GM23248 (cell line): ENCODE measurements at regions not wholly inside any gene's neighbourhood (a gene's known extent, or its start where the extent isn't known, plus 50 kb on each side); places are given as distances from the start of the nearest gene placed in this dataset. TPM values are rescaled to one million over a fixed set of nuclear protein-coding genes. Genes with fewer than 3 reads are reported as not detected.

Experiments used
- DNase-seq: peaks from one replicate; pipeline ENCODE4 v3.0.0-alpha.2; 2015
- H2AFZ ChIP-seq: fragments of 200-600 bp; sonication (generic); 2 replicates; pipeline ENCODE4 v1.6.1; 2016; ENCODE audit warnings: antibody characterized with exemption
- H3F3A ChIP-seq: fragments of 200-600 bp; sonication (generic); 2 replicates; pipeline ENCODE4 v1.6.1; 2016; ENCODE audit warnings: mild to moderate bottlenecking, antibody characterized with exemption, mixed run types; ENCODE audit not compliant: insufficient read depth
- H3K27ac ChIP-seq: fragments of 200-600 bp; sonication (generic); 2 replicates; pipeline ENCODE4 v1.5.1; 2016; ENCODE audit warnings: mild to moderate bottlenecking
- H3K27me3 ChIP-seq: fragments of 200-600 bp; sonication (generic); replicated peaks from 2 replicates; pipeline ENCODE4 v1.6.1; 2016; ENCODE audit warnings: mild to moderate bottlenecking; ENCODE audit not compliant: insufficient read depth
- H3K36me3 ChIP-seq: fragments of 200-600 bp; sonication (generic); 2 replicates; pipeline ENCODE4 v1.6.1; 2016; ENCODE audit warnings: low read depth, mild to moderate bottlenecking
- H3K4me1 ChIP-seq: fragments of 200-600 bp; sonication (generic); 2 replicates; pipeline ENCODE4 v1.6.1; 2016; ENCODE audit warnings: mild to moderate bottlenecking; ENCODE audit not compliant: insufficient read depth
- H3K4me2 ChIP-seq: fragments of 200-600 bp; sonication (generic); one replicate; pipeline ENCODE4 v1.6.1; 2016; ENCODE audit warnings: mild to moderate bottlenecking; ENCODE audit not compliant: unreplicated experiment
- H3K4me3 ChIP-seq: fragments of 200-600 bp; sonication (generic); 2 replicates; pipeline ENCODE4 v1.5.1; 2016; ENCODE audit warnings: mild to moderate bottlenecking
- H3K79me2 ChIP-seq: fragments of 200-600 bp; sonication (generic); 2 replicates; pipeline ENCODE4 v1.6.1; 2016; ENCODE audit warnings: mild to moderate bottlenecking; ENCODE audit not compliant: insufficient read depth
- H3K9ac ChIP-seq: fragments of 200-600 bp; sonication (generic); 2 replicates; pipeline ENCODE4 v1.6.1; 2016; ENCODE audit warnings: mild to moderate bottlenecking
- H3K9me2 ChIP-seq: fragments of 200-600 bp; sonication (generic); 2 replicates; pipeline ENCODE4 v1.6.1; 2016; ENCODE audit warnings: mixed run types, mild to moderate bottlenecking, moderate library complexity; ENCODE audit not compliant: insufficient read depth
- H3K9me3 ChIP-seq: fragments of 200-600 bp; sonication (generic); one replicate; pipeline ENCODE4 v1.6.1; 2017; ENCODE audit warnings: low read depth
- H4K20me1 ChIP-seq: fragments of 200-600 bp; sonication (generic); 2 replicates; pipeline ENCODE4 v1.6.0; 2016; ENCODE audit not compliant: insufficient read depth
- EZH2 ChIP-seq: fragments of 200-600 bp; sonication (generic); IDR thresholded peaks from 2 replicates; pipeline ENCODE4 v1.6.1; 2018; ENCODE audit warnings: antibody characterized with exemption, mild to moderate bottlenecking; ENCODE audit not compliant: insufficient read depth, poor library complexity, severe bottlenecking
- EZH2phosphoT487 ChIP-seq: fragments of 200-600 bp; sonication (generic); IDR thresholded peaks from 2 replicates; pipeline ENCODE4 v1.6.1; 2018; ENCODE audit warnings: antibody characterized with exemption, moderate library complexity, mild to moderate bottlenecking, low read depth; ENCODE audit not compliant: insufficient read depth
- WGBS, 2 experiments: methylation state at CpG; one replicate each; pipeline ENCODE4 v1.1.6; 2015 to 2017; ENCODE audit warnings: low lambda C conversion rate in 2 of 2, low coverage in 1 of 2; ENCODE audit errors: missing lambda C conversion rate in 2 of 2; 5-methylcytosine and 5-hydroxymethylcytosine counted together
- in situ Hi-C: fragments of 300-500 bp; cut with MboI; formaldehyde crosslinking; loops from 2 replicates; pipeline ENCODE4 v1.15.0; 2020
- small RNA-seq: library from RNA; depleted of rRNA; stranded (forward); fragments of <200 nt; gene quantifications from one replicate; pipeline ENCODE3, GENCODE V24; 2014; ENCODE audit warnings: low read depth, low replicate concordance

- no peak overlapping the region for H3K27ac ChIP-seq
- no peaks in the 10 kb centered on the region for H3K9me3 ChIP-seq
- in situ Hi-C loops = no loop called here
- H3K36me3 ChIP-seq = no peaks in the 10 kb centered on the region
- TF ChIP-seq EZH2 (no peak), EZH2phosphoT487 (no peak)
- H3F3A ChIP-seq = no peaks in the 10 kb centered on the region
- DNase-seq = no peak
- H3K9ac ChIP-seq = no peak overlapping the region
- no peak overlapping the region for H3K4me3 ChIP-seq
- no peak overlapping the region for H2AFZ ChIP-seq
- H3K4me2 ChIP-seq = no peak overlapping the region
- no peaks in the 10 kb centered on the region for H3K9me2 ChIP-seq
- no peaks in the 10 kb centered on the region for H3K4me1 ChIP-seq
- H3K27me3 ChIP-seq = no peaks in the 10 kb centered on the region
- H3K79me2 ChIP-seq = no peaks in the 10 kb centered on the region
- no peaks in the 10 kb centered on the region for H4K20me1 ChIP-seq
- 27 to 30% methylated on average over 5 of the region's 5 CpGs for WGBS, 2 experiments
These were observed 60.0 kb upstream of the SPON1 start for GRCh38 chr11:13902523-13902922.

GRCh38 chr11:13905137-13905781 lies 57.3 kb upstream of the SPON1 start:
- Histone ChIP-seq H3K27me3 (no peaks in the 10 kb centered on the region), H3K4me3 (no peak overlapping the region), H3K9me2 (no peaks in the 10 kb centered on the region), H3K4me2 (no peak overlapping the region), H3K4me1 (no peaks in the 10 kb centered on the region), H3K79me2 (no peaks in the 10 kb centered on the region), H3K9ac (no peak overlapping the region), H3F3A (no peaks in the 10 kb centered on the region), H4K20me1 (no peaks in the 10 kb centered on the region), H3K9me3 (no peaks in the 10 kb centered on the region), H3K27ac (no peak overlapping the region), H2AFZ (no peak overlapping the region), H3K36me3 (no peaks in the 10 kb centered on the region)
- 5 to 7% methylated on average over 3 of the region's 3 CpGs for WGBS, 2 experiments
- in situ Hi-C loops = no loop called here
- TF ChIP-seq EZH2 = no peak
- TF ChIP-seq EZH2phosphoT487 = no peak
- DNase-seq = no peak

DNA sequence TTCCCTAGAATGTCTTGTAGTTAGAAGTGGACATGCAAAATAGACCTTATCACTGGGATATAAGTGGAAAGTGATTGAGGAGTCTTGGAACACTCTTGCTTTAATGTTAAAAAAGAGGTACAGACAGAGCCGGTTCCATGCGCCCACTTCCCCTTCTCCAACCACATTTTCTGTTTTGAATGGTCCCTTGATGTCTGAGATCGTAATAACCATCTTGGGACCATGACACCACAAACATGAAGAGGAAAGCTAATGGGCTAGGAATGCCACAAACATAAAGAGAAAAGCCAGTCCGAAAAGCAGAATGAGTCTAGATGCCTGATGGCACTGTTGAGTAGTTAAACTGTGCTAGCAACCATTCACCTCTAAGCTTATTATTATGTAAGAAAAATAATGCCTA lies 54.8 kb upstream of the SPON1 start:
- DNase-seq = no peak
- in situ Hi-C loops = no loop called here
- H3K27me3 ChIP-seq = no peaks in the 10 kb centered on the region

GRCh38 chr11:13908535-13908934 lies 54.0 kb upstream of the SPON1 start:
- Histone ChIP-seq H3K4me1 (no peaks in the 10 kb centered on the region), H3K9me3 (no peaks in the 10 kb centered on the region), H3K9ac (no peak overlapping the region), H4K20me1 (no peaks in the 10 kb centered on the region), H3K27ac (no peak overlapping the region), H2AFZ (no peak overlapping the region), H3K27me3 (no peaks in the 10 kb centered on the region), H3K36me3 (no peaks in the 10 kb centered on the region), H3F3A (no peaks in the 10 kb centered on the region), H3K9me2 (no peaks in the 10 kb centered on the region), H3K4me2 (no peak overlapping the region), H3K4me3 (no peak overlapping the region), H3K79me2 (no peaks in the 10 kb centered on the region)
- in situ Hi-C loops = no loop called here
- WGBS, 2 experiments = 28 to 43% methylated on average over 4 of the region's 4 CpGs
- DNase-seq = no peak
- TF ChIP-seq EZH2 = no peak
- TF ChIP-seq EZH2phosphoT487 = no peak

More for the DNA sequence above, 54.8 kb upstream of the SPON1 start:
- no peaks in the 10 kb centered on the region for H3K4me1 ChIP-seq
- H3K27ac ChIP-seq = no peak overlapping the region
- H3F3A ChIP-seq = no peaks in the 10 kb centered on the region
- no peaks in the 10 kb centered on the region for H4K20me1 ChIP-seq
- no peaks in the 10 kb centered on the region for H3K9me3 ChIP-seq
- no peaks in the 10 kb centered on the region for H3K36me3 ChIP-seq
- WGBS, 2 experiments = 49 to 55% methylated on average over 4 of the region's 4 CpGs
- no peaks in the 10 kb centered on the region for H3K9me2 ChIP-seq
- no peak overlapping the region for H3K9ac ChIP-seq
- H3K79me2 ChIP-seq = no peaks in the 10 kb centered on the region
- H2AFZ ChIP-seq = no peak overlapping the region
- no peak overlapping the region for H3K4me3 ChIP-seq
- H3K4me2 ChIP-seq = no peak overlapping the region
- TF ChIP-seq EZH2 (no peak), EZH2phosphoT487 (no peak)

Small RNA genes lying in the stretch of these regions (small RNA-seq; reads per million reads assigned to genes)
- not detected for gene RNA5SP331
